H9 (cell line): ENCODE measurements at regions not wholly inside any gene's neighbourhood (a gene's known extent, or its start where the extent isn't known, plus 50 kb on each side); places are given as distances from the start of the nearest gene placed in this dataset.

Source experiments
- DNase-seq: peaks from one replicate; pipeline ENCODE4 v3.0.0-alpha.2; 2017
- H2AFZ ChIP-seq: one replicate; pipeline ENCODE4 v1.6.1; 2013; ENCODE audit warnings: mild to moderate bottlenecking, low read length, control low read depth, moderate library complexity
- H2AK5ac ChIP-seq: 2 replicates; pipeline ENCODE4 v1.6.1; 2013; ENCODE audit warnings: low read length, control low read depth, mixed read lengths; ENCODE audit not compliant: insufficient read length
- H2BK120ac ChIP-seq: one replicate; pipeline ENCODE4 v1.6.1; 2013; ENCODE audit warnings: low read depth, mild to moderate bottlenecking, low read length, control low read depth, inconsistent platforms; ENCODE audit not compliant: poor library complexity, severe bottlenecking
- H2BK12ac ChIP-seq: 2 replicates; pipeline ENCODE4 v1.6.1; 2013; ENCODE audit warnings: low read length, control low read depth, mixed read lengths, low read depth; ENCODE audit not compliant: insufficient read length
- H2BK15ac ChIP-seq: 2 replicates; pipeline ENCODE4 v1.6.1; 2013; ENCODE audit warnings: low read depth, low read length, control low read depth
- H2BK20ac ChIP-seq: one replicate; pipeline ENCODE4 v1.6.1; 2013; ENCODE audit warnings: low read depth, mild to moderate bottlenecking, low read length, control low read depth, inconsistent platforms; ENCODE audit not compliant: poor library complexity, severe bottlenecking
- H2BK5ac ChIP-seq: 2 replicates; pipeline ENCODE4 v1.6.1; 2013; ENCODE audit warnings: low read length, control low read depth, mixed read lengths; ENCODE audit not compliant: insufficient read length
- H3K14ac ChIP-seq: 2 replicates; pipeline ENCODE4 v1.6.1; 2013; ENCODE audit warnings: low read length, control low read depth; ENCODE audit not compliant: insufficient read depth
- H3K18ac ChIP-seq: 2 replicates; pipeline ENCODE4 v1.6.1; 2013; ENCODE audit warnings: low read depth, mild to moderate bottlenecking, mixed read lengths, low read length, control low read depth; ENCODE audit not compliant: insufficient read length
- H3K23ac ChIP-seq: 2 replicates; pipeline ENCODE4 v1.6.1; 2013; ENCODE audit warnings: low read length, control low read depth, mixed read lengths, low read depth; ENCODE audit not compliant: insufficient read length
- H3K23me2 ChIP-seq: 2 replicates; pipeline ENCODE4 v1.6.1; 2013; ENCODE audit warnings: low read depth, mild to moderate bottlenecking, mixed read lengths, low read length, control low read depth; ENCODE audit not compliant: insufficient read length, poor library complexity, severe bottlenecking
- H3K27ac ChIP-seq: 2 replicates; pipeline ENCODE4 v1.5.1; 2013; ENCODE audit warnings: low read length, control low read depth, mixed read lengths, low read depth; ENCODE audit not compliant: insufficient read length
- H3K27me3 ChIP-seq: 2 replicates; pipeline ENCODE4 v1.6.1; 2013; ENCODE audit warnings: low read length, control low read depth, inconsistent platforms; ENCODE audit not compliant: insufficient read depth
- H3K4ac ChIP-seq: 2 replicates; pipeline ENCODE4 v1.6.1; 2013; ENCODE audit warnings: low read depth, mild to moderate bottlenecking, control low read depth, inconsistent platforms, low read length, moderate library complexity
- H3K4me1 ChIP-seq: 2 replicates; pipeline ENCODE4 v1.6.1; 2013; ENCODE audit warnings: low read length, control low read depth, inconsistent platforms; ENCODE audit not compliant: insufficient read depth
- H3K4me2 ChIP-seq: 2 replicates; pipeline ENCODE4 v1.6.1; 2013; ENCODE audit warnings: low read length, control low read depth, mixed read lengths; ENCODE audit not compliant: insufficient read length, insufficient read depth
- H3K56ac ChIP-seq: 2 replicates; pipeline ENCODE4 v1.6.1; 2013; ENCODE audit warnings: low read depth, mild to moderate bottlenecking, mixed read lengths, low read length, control low read depth; ENCODE audit not compliant: insufficient read length
- H3K79me1 ChIP-seq: 2 replicates; pipeline ENCODE4 v1.6.1; 2013; ENCODE audit warnings: low read depth, mild to moderate bottlenecking, moderate library complexity, low read length, control low read depth, inconsistent platforms; ENCODE audit not compliant: insufficient read depth, poor library complexity, severe bottlenecking
- H3K79me2 ChIP-seq: 2 replicates; pipeline ENCODE4 v1.6.1; 2013; ENCODE audit warnings: low read length, control low read depth, inconsistent platforms; ENCODE audit not compliant: insufficient read depth
- H3K9ac ChIP-seq: 2 replicates; pipeline ENCODE4 v1.6.1; 2013; ENCODE audit warnings: low read length, control low read depth, mixed read lengths; ENCODE audit not compliant: insufficient read length; ENCODE audit errors: extremely low read depth
- H3K9me3 ChIP-seq: one replicate; pipeline ENCODE4 v1.6.1; 2013; ENCODE audit warnings: low read depth, low read length, inconsistent platforms; ENCODE audit not compliant: control insufficient read depth
- H3T11ph ChIP-seq: one replicate; pipeline ENCODE4 v1.6.1; 2013; ENCODE audit warnings: mild to moderate bottlenecking, low read length, control low read depth, inconsistent platforms
- H4K20me1 ChIP-seq: one replicate; pipeline ENCODE4 v1.6.1; 2013; ENCODE audit not compliant: control insufficient read depth, insufficient read length, insufficient read depth
- H4K5ac ChIP-seq: 2 replicates; pipeline ENCODE4 v1.6.1; 2013; ENCODE audit warnings: low read depth, mild to moderate bottlenecking, mixed read lengths, low read length, control low read depth; ENCODE audit not compliant: insufficient read length
- H4K8ac ChIP-seq: replicated peaks from 2 replicates; pipeline ENCODE4 v1.6.1; 2013; ENCODE audit warnings: low read length, control low read depth, mixed read lengths, low read depth; ENCODE audit not compliant: insufficient read length
- H4K91ac ChIP-seq: 2 replicates; pipeline ENCODE4 v1.6.1; 2013; ENCODE audit warnings: low read depth, mild to moderate bottlenecking, moderate library complexity, mixed read lengths, low read length, control low read depth; ENCODE audit not compliant: insufficient read length
- H3K27ac Mint-ChIP-seq, 3 experiments: 2 replicates in 2 of 3; 3 replicates in 1 of 3; pipeline ENCODE4 v1.8.0; 2020 to 2021; ENCODE audit warnings: mixed read lengths in 3 of 3, mild to moderate bottlenecking in 1 of 3, moderate library complexity in 1 of 3
- H3K27me3 Mint-ChIP-seq: 2 replicates; pipeline ENCODE4 v1.8.0; 2021; ENCODE audit warnings: low read depth, mild to moderate bottlenecking, moderate library complexity, mixed read lengths
- H3K36me3 Mint-ChIP-seq, 3 experiments: 2 replicates in 2 of 3; 3 replicates in 1 of 3; pipeline ENCODE4 v1.8.0; 2020 to 2021; ENCODE audit warnings: low read depth in 3 of 3, mixed read lengths in 3 of 3; ENCODE audit not compliant: insufficient read depth in 1 of 3
- H3K4me1 Mint-ChIP-seq, 2 experiments: 2 replicates each; pipeline ENCODE4 v1.8.0; 2020; ENCODE audit warnings: mixed read lengths in 2 of 2
- H3K4me3 Mint-ChIP-seq, 2 experiments: 2 replicates in 1 of 2; 3 replicates in 1 of 2; pipeline ENCODE4 v1.8.0; 2020 to 2021; ENCODE audit warnings: mild to moderate bottlenecking in 2 of 2, mixed read lengths in 2 of 2, moderate library complexity in 1 of 2
- H3K9me3 Mint-ChIP-seq, 2 experiments: 2 replicates in 1 of 2; 3 replicates in 1 of 2; pipeline ENCODE4 v1.8.0; 2020; ENCODE audit warnings: mild to moderate bottlenecking in 2 of 2, mixed read lengths in 2 of 2, moderate library complexity in 1 of 2
- WGBS: extraction: QIAGEN DNeasy Blood & Tissue Kit; methylation state at CpG from one replicate; pipeline ENCODE4 v1.1.7; 2013; ENCODE audit warnings: missing lambda C conversion rate, low lambda C conversion rate, mixed read lengths; ENCODE audit not compliant: insufficient read length; ENCODE audit errors: extremely low coverage; 5-methylcytosine and 5-hydroxymethylcytosine counted together
- TF ChIP-seq, protein P1 (sequence below): fragments of 200-600 bp; sonication (generic); conservative IDR thresholded peaks from 3 replicates; pipeline ENCODE4 v1.8.0; 2021; ENCODE audit warnings: antibody characterized with exemption, mild to moderate bottlenecking

DNA sequence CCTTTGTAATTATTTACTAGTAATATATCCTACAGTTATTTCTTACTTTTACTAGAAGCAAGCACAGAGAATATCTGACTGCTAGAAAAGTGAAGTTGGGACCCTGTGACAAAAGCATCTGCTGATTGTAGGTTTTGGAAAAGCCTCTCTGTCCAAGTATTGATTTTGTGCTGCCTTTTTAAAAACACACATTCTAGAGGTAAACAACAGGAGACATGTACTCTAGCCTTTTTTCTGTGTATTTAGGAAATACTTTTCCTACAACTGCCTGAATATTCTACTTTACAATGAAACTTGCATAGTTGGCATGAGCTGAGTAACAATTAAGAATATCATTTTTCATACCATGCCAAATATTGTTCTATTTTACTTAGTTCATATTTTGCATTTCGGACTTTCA, 1249.0 kb downstream of the SLC16A7 start:
- Histone ChIP-seq H3K56ac (no peak overlapping the region), H2BK120ac (no peak overlapping the region), H3K79me1 (no peaks in the 10 kb centered on the region), H2BK12ac (no peak overlapping the region), H3K4ac (no peak overlapping the region), H4K91ac (no peak overlapping the region), H2BK20ac (no peak overlapping the region), H3K14ac (no peak overlapping the region), H3K9me3 (no peaks in the 10 kb centered on the region), H3K27me3 (no peaks in the 10 kb centered on the region), H4K20me1 (no peaks in the 10 kb centered on the region), H4K8ac (no peak overlapping the region), H4K5ac (no peak overlapping the region), H3K79me2 (no peaks in the 10 kb centered on the region), H2AFZ (no peak overlapping the region), H3K23me2 (no peaks in the 10 kb centered on the region), H3K9ac (no peak overlapping the region), H2BK5ac (no peak overlapping the region), H3T11ph (no peak overlapping the region), H3K18ac (no peak overlapping the region), H3K23ac (no peak overlapping the region), H3K27ac (no peak overlapping the region), H3K4me1 (no peaks in the 10 kb centered on the region), H2AK5ac (no peak overlapping the region), H2BK15ac (no peak overlapping the region), H3K4me2 (no peak overlapping the region)
- no peak for DNase-seq
- TF ChIP-seq, protein P1, sequence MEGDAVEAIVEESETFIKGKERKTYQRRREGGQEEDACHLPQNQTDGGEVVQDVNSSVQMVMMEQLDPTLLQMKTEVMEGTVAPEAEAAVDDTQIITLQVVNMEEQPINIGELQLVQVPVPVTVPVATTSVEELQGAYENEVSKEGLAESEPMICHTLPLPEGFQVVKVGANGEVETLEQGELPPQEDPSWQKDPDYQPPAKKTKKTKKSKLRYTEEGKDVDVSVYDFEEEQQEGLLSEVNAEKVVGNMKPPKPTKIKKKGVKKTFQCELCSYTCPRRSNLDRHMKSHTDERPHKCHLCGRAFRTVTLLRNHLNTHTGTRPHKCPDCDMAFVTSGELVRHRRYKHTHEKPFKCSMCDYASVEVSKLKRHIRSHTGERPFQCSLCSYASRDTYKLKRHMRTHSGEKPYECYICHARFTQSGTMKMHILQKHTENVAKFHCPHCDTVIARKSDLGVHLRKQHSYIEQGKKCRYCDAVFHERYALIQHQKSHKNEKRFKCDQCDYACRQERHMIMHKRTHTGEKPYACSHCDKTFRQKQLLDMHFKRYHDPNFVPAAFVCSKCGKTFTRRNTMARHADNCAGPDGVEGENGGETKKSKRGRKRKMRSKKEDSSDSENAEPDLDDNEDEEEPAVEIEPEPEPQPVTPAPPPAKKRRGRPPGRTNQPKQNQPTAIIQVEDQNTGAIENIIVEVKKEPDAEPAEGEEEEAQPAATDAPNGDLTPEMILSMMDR: no peak
- WGBS: no CpG with 5 or more reads among the region's 1 CpG
- Mint-ChIP-seq H3K27ac (no peak overlapping the region), H3K4me3 (no peak overlapping the region), H3K36me3 (no peaks in the 10 kb centered on the region), H3K4me1 (no peaks in the 10 kb centered on the region), H3K9me3 (no peaks in the 10 kb centered on the region), H3K27me3 (no peaks in the 10 kb centered on the region)
